ENCODE measurements at regions not wholly inside any gene's neighbourhood (a gene's known extent, or its start where the extent isn't known, plus 50 kb on each side); places are given as distances from the start of the nearest gene placed in this dataset.

GRCh38 chr4:79023799-79024770 lies 84.8 kb upstream of the PAQR3 start:
- Histone ChIP-seq H3K4me1 (no peaks in the 10 kb centered on the region), H3K4me3 (no peak overlapping the region), H3K27me3 (no peaks in the 10 kb centered on the region), H3K27ac (no peak overlapping the region), H3K36me3 (no peaks in the 10 kb centered on the region), H3K9me3 (replicated peaks) (no peaks in the 10 kb centered on the region; the same call in 1 of the 2 replicates)
- no peak for DNase-seq

GRCh38 chr4:79022529-79022928 lies 83.3 kb upstream of the PAQR3 start:
- no peaks in the 10 kb centered on the region for H3K4me1 ChIP-seq
- no peaks in the 10 kb centered on the region for H3K36me3 ChIP-seq
- H3K9me3 ChIP-seq (replicated peaks): no peaks in the 10 kb centered on the region; the same call in 1 of the 2 replicates
- no peak for DNase-seq
- H3K27me3 ChIP-seq: no peaks in the 10 kb centered on the region
- no peak overlapping the region for H3K27ac ChIP-seq
- H3K4me3 ChIP-seq: no peak overlapping the region

GRCh38 chr4:79017481-79017880 lies 78.2 kb upstream of the PAQR3 start:
- DNase-seq: no peak
- no peaks in the 10 kb centered on the region; the same call in 1 of the 2 replicates for H3K9me3 ChIP-seq (replicated peaks)
- H3K4me1 ChIP-seq: no peaks in the 10 kb centered on the region
- H3K27ac ChIP-seq: no peak overlapping the region
- H3K4me3 ChIP-seq: no peak overlapping the region
- no peaks in the 10 kb centered on the region for H3K27me3 ChIP-seq
- no peaks in the 10 kb centered on the region for H3K36me3 ChIP-seq

DNA sequence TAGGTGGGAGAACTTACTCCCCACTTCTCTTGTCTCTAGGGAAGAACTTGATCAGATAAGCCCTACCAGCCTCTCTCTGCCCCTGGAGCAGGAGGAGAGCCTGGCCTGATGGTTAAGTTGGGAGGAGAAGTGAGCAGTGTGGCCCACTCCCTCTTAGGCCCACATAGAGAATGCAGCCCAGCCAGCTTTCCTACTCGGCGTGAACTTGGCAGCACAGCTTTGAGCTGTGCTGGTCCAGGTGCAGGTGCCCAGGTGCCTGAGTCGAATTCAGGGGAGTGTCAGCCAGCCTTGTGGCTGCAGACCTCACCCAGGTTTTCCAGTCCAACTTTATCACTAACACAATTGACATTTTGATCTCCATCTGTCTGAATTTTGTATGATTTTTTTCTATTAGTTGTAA lies 77.6 kb upstream of the PAQR3 start:
- H3K36me3 ChIP-seq: no peaks in the 10 kb centered on the region
- no peak overlapping the region for H3K4me3 ChIP-seq
- no peaks in the 10 kb centered on the region for H3K4me1 ChIP-seq
- no peak for DNase-seq
- H3K27me3 ChIP-seq: no peaks in the 10 kb centered on the region
- no peak overlapping the region for H3K27ac ChIP-seq
- no peaks in the 10 kb centered on the region; the same call in 1 of the 2 replicates for H3K9me3 ChIP-seq (replicated peaks)

GRCh38 chr4:79015411-79015810 lies 76.2 kb upstream of the PAQR3 start:
- no peaks in the 10 kb centered on the region; the same call in 1 of the 2 replicates for H3K9me3 ChIP-seq (replicated peaks)
- no peaks in the 10 kb centered on the region for H3K36me3 ChIP-seq
- no peak for DNase-seq
- H3K27ac ChIP-seq: no peak overlapping the region
- no peaks in the 10 kb centered on the region for H3K27me3 ChIP-seq
- H3K4me1 ChIP-seq: no peaks in the 10 kb centered on the region
- no peak overlapping the region for H3K4me3 ChIP-seq

DNA sequence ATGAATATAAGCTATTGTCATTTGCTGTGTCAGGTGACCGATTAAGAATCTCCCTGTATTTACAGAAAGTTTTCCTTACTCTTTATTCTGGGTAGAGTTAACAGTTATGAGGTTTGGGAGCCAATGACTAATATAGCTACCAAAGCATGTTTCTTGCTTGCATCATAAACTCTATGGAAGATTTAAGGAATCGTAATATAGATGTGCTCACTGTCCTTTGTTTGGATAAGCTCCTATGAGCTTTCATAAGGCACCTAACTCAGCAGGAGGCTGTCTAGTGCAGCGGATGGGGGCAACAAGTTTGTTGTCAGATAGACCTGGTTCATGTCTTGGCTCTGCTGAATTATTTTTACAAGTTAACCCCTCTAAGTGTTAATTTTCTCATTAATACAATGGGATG lies 75.0 kb upstream of the PAQR3 start:
- Histone ChIP-seq H3K27ac (no peak overlapping the region), H3K9me3 (replicated peaks) (no peaks in the 10 kb centered on the region; the same call in 1 of the 2 replicates), H3K36me3 (no peaks in the 10 kb centered on the region), H3K27me3 (no peaks in the 10 kb centered on the region), H3K4me1 (no peaks in the 10 kb centered on the region), H3K4me3 (no peak overlapping the region)
- no peak for DNase-seq

DNA sequence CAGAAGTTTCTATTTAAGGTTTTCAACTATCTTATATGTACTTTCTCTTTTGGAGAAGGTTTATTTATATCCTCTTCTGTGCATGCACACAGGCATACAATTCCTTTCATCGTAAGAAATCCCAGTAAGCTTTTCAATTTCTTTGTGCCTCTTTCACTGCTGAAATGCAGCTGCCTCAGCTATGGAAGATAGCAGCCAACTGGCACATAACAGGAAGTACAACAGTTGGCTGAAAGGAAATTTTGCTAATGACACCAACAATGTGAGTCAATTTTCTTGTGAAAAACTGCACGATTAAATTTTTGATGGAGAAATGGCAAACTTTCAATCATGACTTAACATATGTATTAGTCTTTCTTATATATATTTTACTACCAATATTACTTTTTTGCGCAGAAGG lies 74.5 kb upstream of the PAQR3 start:
- no peak overlapping the region for H3K4me3 ChIP-seq
- peak; percentile 5 to 36 for DNase-seq
- H3K27ac ChIP-seq: no peak overlapping the region
- H3K9me3 ChIP-seq (replicated peaks): no peaks in the 10 kb centered on the region; the same call in 1 of the 2 replicates
- no peaks in the 10 kb centered on the region for H3K27me3 ChIP-seq
- H3K36me3 ChIP-seq: no peaks in the 10 kb centered on the region
- no peaks in the 10 kb centered on the region for H3K4me1 ChIP-seq

DNA sequence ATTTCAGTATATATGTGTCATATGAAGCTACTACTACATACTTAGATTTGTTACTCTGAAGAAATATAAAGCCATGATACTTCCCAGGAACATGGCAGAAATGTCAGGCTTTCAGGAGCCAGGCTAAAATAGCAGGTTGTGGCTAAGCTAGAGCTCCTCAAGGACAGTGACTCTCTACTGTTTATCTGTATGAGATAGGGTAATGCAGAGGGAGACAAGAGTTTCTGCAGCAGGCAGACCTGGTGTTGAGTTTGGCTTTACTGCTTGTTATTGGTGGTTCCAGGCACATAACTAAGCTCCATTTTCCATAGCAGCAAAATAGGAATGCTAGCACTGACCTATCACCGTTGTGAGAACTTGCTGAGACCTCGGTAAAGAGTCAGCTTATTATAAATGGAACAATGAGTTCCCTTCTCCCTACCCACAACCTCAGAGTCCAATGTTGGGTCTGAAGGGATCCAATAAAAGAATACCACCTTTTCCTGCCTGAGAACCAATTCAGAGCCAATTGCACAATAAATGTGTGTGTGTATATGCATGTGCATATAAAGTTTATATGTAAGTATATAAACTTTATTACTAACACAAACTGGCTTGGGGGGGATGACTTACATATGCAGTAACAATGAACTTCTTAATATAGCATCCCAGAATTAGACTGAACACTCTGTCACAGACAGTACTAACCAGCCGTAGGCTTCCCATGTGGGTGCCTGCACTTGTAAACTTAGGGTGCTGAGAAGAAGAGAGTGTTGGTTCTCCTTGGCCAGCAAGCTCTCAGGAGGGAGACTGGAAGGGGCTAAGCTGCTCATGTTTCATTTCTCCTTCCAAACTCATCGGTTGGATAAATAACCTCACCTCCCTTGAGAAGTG lies 51.9 kb upstream of the PAQR3 start:
- no peak for DNase-seq
- Histone ChIP-seq H3K4me3 (no peak overlapping the region), H3K36me3 (no peaks in the 10 kb centered on the region), H3K9me3 (replicated peaks) (no peaks in the 10 kb centered on the region), H3K27me3 (no peaks in the 10 kb centered on the region), H3K4me1 (no peaks in the 10 kb centered on the region), H3K27ac (no peak overlapping the region)

DNA sequence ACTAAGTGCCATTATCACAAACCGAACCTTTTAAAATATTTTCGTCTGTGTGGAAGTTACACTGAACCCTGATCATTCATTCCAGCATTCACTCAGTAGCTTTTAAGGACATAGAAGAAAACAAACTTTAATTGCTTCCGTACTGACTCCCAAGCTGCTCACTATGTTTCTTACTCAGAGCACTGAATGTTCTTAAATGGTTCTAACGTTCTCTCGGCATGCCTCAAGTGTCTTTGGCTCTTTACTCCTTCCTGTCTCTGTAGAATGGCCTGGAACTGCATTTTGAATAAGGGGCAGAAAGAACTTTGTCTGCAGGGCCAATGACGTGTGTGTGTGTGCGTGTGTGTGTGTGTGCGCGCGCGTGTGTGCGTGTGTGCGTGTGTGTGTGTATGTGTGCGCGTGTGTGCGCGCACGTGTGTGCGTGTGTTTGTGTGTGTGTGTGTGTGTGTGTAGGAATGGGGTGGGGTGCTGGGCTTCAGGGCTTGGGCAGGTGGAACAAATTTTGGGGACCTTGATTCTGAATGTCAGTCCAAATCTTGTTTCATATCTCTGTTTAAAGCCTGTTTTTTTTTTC lies 50.5 kb upstream of the PAQR3 start:
- DNase-seq: no peak
- Histone ChIP-seq H3K27me3 (no peaks in the 10 kb centered on the region), H3K4me3 (no peak overlapping the region), H3K36me3 (no peaks in the 10 kb centered on the region), H3K4me1 (no peaks in the 10 kb centered on the region), H3K9me3 (replicated peaks) (no peaks in the 10 kb centered on the region), H3K27ac (no peak overlapping the region)

Data from SJCRH30 (cell line).